ENCODE measurements at regions not wholly inside any gene's neighbourhood (a gene's known extent, or its start where the extent isn't known, plus 50 kb on each side); places are given as distances from the start of the nearest gene placed in this dataset.
"Not testable (repeated sequence)": the region's sequence is repeated elsewhere in the genome, so short reads cannot be mapped to it uniquely, and the experiment has no call there.

DNA sequence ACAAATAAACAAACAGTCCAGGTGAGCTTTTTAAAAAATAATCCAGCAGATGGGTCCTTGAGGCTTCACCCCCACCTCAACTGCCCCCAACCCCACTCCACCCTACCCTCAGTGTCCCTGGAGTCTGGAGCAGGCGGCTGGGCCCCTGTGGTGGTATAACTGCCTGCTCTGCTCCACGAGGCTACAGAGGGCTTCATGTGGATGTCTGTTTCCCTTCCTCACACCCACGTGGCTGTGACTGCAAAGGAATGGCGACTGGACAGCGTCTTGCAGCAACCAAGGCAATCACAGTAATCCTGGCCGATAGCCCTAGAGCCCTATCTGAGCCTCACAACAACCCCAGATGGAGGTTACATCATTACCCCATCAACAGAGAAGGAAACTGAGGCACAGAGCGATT lies 76.5 kb downstream of the SLC2A10 start:
- DNase-seq: no peak

DNA sequence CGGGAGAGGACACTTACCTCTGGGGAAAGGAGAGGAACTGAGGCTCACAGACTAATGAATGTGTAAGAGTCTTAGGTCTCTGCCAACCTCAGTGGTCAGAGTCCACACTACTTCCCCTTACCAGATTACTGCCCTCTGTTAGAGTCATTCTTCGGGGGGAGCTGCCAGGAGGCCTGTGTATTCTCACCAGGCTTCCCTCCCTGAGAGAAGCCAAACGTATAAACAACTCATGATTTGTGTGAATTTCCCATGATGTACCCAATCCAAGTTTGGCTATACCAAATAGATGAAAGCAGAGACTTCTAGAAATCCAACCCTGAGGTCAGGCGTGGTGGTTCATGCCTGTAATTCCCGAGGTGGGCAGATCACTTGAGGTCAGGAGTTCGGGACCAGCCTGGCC lies 77.1 kb downstream of the SLC2A10 start:
- no peak for DNase-seq

DNA sequence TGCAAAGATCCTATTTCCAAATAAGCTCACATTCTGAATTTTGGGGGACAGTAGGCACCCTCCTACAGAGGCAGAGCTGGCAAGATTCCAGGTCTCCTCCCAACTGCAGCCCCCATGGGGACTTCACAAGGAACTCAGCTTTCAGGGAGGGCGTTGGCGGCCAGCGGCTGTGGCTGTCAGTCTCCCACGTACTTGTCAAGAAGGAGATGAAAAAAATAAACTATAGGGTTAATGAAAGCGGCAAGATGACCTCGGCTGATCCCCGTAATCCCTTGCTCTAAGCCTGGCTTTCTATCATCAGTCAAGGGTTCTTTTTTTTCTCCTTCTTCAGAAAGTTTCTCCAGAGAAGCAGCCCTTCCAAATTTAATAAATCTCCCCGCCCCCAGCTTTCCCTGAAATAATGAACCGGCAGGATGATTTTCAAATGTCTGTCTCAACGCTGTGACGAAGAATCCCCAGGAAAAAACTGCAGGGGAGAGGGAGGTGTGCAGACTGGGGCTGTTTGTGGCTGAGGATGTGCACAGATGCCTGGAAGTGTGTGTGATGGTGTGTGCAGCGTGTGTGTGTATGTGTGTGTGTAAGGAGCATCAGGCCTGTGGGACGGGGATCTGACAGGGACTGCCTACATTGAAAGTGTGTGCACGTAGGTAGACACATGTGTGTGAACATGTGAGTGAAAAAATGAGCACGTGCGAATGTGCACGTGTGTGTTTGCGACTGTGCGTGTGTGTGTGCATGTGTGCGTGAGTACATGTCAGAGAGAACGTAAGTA lies 78.7 kb downstream of the SLC2A10 start:
- no peak for DNase-seq

DNA sequence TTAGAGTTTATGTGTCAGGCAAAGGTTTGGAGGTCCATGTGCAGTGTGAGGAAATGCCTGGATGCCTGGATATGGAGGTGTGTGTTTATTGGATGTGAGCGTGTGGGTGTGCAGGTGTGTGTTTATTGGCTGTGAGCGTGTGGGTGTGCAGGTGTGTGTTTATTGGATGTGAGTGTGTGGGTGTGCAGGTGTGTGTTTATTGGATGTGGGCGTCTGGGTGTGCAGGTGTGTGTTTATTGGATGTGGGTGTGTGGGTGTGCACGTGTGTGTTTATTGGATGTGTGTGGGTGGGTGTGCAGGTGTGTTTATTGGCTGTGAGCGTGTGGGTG lies 79.3 kb downstream of the SLC2A10 start:
- not testable (repeated sequence) for DNase-seq

DNA sequence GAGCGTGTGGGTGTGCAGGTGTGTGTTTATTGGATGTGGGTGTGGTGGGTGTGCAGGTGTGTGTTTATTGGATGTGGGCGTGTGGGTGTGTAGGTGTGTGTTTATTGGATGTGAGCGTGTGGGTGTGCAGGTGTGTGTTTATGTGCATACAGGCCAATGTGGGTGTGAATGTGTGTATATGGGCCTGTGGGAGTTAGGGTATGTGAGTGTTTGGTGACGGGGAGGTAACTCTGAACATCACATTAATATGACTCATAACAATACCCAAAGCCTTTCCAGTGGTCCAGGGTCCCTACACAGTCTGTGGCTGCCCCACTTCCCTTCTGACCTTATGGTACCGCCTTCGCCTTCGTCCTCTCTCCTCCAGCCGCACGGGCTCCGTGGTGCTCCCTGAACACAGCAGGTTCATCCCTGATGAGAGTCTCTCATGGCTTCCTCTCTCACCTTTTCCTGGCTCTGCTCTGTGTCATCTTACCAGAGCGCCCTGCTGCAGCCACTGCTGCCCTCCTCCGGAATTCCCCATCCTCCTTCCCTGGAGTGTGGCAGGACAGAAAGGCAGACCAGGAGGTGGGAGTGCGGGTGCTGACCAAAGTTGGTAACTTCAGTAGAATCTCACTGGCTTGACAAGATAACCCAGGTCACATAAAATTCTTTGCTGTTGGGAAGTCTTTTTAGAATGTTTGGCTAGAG lies 80.0 kb downstream of the SLC2A10 start:
- no peak for DNase-seq

DNA sequence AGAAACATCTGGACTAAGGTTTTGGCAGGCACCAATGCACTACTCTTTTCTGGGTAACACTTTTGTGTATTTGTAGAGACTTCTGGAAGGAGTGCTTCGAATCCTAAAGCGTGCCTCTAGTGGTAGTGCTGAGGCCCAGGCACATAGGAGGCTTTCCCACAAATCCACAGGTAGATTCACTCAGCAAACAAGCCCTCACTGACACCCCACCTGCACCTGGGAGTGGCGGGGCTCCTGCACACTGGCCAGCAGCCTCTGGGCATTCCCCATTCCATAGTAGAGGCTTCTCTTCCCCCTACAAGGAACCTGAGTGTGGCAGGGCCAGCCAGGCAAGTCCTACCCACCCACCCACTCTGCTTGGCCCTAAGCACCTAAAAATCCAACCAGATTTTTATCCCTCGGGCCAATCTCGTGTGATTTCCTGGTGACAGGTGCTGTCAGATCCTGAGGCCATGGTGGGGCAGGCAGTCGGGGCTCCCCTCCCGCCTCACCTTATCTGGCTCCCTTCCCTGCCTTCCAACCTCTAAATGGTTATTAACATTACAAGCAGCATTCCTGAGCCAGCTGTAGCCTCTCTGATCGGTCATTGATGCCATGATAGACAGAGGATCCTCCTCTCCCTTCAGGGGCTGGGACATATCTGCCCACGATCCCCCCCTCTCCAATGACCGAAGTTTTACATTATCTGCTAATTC lies 82.4 kb downstream of the SLC2A10 start:
- DNase-seq: no peak

DNA sequence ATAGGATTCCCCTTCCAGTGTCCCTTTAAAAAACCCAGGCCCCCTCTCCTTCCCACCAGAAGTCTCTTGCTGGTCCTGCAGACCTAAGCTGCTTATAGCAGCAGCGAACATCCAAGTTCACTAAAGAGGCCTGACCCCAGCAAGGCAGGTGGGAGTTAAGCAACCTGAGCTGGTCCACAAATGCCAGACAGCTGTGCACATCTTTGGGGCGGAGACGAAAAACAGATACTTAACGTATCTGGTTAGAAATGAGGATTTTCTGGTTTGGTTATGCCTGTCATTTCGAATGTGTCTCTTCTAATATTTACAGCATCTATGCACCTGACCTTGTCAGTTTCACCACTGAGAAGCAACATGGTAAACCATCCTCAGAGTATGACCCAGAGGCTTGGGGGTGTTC lies 87.8 kb downstream of the SLC2A10 start:
- no peak for DNase-seq

DNA sequence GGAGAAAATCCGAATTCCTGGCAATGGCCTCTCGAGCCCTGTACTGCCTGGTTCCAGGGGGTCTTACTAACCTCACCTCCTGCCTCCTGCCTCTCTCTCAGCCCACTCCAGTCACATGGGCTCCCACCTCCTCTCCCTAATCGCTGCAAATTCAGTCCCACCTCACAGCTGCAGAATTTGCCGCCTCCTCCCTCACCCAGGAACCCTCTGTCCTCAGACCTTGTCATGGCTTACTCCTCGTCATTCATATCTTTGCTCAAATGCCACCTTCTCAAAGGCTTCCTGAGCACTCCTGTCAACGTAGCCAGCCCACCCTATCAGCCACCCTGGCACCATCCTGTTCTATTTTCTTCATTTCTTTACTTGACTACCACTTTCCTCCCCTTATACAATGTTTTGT lies 89.0 kb downstream of the SLC2A10 start:
- no peak for DNase-seq

DNA sequence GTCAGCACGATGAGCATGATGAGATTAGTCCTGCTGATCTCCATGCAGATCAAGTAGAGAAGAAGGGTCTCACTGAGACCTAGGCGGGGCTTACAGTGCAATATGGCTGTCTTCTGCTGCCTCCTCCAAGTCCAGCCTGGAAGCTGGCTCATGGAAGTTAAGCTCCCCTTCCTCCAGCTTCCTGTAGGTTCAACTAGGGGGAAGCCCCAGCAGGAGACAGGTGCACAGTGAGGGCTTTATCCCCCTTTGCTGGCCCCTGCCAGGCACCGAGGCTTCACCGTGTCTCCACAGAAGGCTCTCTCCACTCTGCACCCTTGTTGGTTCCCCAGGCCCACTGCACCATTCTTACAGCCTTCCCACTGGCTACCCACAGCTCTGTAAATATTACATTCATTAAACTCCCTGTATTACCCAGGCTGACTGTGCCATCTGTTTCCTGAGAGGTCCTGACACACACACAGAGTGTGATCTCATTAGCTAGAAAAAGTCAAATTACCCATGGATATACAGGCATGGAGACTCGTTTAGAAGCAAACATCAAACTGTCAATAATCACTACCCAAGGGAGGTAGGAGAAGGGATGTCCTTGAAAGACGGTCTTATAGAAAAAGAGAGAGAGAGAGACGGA lies 90.4 kb downstream of the SLC2A10 start:
- no peak for DNase-seq

DNA sequence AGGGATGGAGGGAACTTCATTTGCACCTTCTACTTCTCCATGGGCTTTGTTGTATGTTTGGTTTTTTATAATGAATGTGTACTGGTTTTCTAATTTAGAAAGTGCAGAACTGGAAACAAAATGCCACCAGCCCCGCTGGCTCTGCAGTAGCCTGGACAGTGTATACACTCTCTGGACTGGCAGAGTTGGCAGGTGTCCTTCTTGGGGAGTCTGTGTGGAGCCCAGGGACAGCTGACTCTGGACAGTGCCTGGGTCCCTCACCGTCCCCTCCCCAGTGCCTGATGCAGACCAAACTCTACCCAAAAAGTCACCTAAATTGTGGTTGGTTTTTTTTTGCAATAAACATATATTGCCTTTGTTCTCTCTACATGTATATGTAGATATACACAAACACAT lies 91.0 kb downstream of the SLC2A10 start:
- no peak for DNase-seq

DNA sequence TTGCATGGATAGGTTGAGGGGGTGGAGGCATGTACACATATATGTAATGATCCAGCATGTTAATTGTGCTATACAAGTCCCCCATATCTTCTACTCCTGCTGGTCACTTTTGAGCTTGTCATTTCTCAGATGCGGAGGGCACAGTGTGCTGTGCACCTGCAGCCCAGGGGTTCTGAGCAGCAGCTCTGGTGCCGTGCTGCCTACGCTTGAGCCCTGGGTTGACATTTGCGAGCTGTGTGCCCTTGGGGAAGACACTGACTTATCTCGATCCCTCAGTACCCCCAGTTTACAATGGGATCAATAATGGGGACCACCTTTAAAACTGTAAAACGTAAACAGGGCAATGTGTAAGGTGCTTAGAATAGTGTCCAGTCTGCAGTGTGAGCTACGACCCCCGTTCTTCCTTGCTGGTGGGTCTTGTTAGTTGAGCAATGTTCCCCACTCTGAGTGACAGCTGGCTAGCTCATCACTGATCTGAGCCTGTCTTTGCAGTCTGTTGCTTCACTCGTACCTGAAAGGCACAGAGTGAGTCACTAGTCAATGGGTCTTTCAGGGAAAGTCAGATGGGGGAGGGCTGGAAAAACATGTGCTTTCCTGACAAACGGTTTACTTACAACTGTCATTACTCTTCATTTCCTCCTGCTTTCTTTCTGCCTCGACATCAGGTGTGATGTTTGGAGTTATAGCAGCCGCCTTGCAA lies 91.7 kb downstream of the SLC2A10 start:
- no peak for DNase-seq

DNA sequence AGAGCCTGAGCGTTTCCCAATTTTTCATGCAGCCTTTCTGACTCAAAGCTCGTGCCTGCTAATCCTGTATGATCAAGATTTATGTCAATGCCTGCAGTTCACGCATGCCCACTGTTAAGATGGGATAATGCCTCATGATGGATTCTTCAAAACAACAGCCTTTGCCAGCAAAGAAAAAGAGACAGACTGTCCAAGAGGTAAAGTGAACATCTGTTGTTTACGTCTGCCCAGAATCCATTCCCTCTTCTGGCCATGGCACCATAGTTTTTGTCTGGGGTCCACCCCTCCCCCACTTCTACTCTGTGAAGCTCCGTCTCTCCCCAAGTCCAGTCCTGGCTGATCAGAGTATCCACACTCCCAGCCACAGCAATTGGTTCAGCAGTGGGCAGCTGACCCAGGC lies 91.9 kb upstream of the EYA2 start:
- DNase-seq: no peak

DNA sequence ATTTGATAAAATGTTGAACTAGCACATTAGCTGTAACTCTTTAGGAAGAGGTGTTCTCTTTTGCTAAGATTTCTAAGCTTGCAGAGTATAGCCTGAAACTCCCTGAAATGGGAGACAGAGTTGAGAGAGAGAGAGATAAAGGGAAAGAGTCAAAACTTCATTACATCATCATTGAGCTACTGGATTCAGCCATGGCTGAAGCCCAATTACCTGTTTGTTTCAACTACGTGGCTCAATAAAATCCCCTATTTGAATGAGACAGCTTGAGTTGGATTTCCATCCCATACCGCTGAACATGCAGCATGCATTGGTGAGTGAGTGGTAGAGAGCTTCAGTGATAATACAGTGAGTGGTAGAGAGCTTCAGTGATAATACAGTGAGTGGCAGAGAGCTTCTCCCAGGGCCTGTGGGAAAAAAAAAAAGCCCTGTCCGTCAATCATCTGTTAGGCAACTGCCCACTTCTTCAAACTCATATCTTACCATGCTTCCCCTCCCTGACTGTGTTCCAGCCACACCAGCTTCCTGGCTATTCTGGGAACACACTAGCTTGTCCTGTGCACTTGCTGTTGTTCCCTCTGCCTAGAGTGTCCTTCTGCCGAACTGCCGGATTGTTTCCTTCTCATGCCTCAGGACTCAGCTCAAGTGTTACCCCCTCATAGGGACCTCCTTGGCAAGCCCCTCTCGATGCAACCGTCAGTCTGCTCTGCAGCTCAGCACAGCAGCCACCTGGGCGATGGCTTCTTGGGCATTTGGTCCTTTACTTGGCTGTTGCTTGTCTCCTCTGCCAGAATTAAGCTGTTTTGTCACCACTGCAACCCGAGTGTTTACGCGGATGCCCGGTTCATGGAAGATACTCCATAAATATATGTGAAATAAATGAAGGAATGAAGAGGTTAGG lies 91.3 kb upstream of the EYA2 start:
- DNase-seq: no peak

DNA sequence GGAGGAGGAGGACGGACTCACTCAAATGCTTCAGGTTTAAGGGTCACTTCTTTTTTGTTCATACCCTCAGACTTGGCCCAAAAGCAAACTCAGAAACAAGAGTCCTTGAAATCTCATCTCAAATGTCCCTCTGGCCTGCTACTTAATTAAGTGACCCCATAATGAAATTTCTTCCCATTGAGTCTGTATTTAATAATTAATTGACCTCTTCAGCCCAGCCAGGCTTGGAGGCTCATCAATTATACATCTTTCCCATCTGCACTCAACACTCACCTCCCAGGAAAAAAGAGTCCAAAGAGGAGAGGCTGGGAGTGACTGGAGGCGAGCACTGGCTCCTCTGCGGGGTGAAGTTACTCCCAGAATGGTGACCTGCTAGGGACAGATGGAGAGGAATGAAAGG lies 90.5 kb upstream of the EYA2 start:
- no peak for DNase-seq

DNA sequence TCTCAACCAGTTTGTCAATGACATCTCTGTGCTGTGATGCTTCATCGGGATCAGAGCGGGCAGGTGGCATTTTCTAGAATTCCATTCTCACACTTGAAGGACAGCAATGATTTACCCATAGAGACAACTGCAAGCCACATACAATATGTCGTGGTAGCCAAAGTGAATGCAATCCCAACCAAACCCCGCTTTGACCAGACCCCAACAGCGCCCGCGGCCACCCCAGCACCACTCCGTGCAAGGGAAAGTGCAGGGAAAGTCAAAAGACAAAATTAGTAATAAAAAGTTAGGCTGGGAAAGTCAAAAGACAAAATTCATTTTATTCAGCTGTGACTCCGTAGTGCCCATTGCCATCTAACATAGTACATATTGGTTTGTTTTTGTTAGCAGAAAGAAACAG lies 88.8 kb upstream of the EYA2 start:
- no peak for DNase-seq

DNA sequence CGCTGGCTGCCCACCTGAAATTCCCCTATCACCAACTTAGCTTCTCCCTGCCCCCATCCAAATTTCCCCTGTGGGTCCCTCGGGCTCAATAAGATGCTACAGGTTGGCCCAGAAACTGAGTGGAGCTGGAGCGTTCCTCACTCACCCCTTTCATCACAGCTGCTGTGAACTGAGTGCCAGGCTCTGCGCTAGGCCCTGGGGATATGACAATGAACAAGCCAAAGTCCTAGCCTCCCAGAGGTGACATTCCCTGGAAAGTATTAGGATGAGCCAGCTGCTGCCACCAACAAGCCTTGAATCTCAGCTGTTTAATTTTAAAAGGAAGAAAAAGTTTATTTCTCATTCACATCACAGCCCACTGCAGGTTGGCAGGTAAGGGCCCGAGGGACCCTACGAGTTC lies 86.6 kb upstream of the EYA2 start:
- DNase-seq: no peak

DNA sequence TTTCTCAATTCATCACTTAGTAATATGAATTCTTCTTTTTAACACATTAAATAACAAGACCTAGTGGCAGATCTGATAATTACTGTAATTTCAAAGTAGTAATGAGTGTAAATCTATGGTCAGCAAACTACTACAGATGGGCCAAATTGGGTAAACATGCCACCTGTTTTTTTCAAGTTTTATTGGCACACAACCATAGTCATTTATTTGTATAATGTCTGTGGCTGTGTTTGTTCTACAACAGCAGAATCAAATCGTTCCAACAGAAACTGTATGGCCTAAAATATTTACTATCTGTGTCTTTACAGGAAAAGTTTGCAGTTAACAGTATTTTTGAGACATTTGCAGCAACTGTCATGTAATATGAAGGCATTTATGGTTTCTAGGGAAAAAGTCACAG lies 86.1 kb upstream of the EYA2 start:
- DNase-seq: no peak

DNA sequence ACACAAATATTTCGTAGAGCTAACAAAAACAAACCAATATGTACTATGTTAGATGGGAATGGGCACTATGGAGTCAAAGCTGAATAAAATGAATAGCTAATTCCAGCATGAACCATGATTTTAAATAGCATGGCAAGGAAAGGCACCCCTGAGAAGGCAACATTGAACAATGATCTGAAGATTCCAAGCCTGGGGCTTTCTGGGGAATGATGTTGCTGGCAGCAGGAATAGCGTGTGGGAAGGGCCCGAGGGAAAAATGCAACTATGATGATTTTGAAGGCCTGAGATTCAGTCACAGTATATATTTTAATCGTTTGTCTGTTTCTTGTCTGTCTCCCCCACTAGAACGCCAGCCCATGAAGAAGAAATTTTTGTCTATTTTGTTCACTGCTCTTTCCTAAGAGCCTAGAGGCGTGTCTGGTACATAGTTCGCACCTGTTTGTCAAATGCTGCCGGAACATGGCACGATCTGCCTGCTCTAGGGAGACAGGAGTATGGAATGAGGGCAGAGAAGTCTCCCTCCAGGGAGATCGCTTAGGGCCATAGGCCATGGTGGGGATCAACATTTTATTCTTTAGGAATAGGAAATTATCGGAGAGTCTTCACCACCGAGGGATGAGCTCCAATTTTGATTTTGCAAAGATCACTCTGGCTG lies 84.8 kb upstream of the EYA2 start:
- no peak for DNase-seq

DNA sequence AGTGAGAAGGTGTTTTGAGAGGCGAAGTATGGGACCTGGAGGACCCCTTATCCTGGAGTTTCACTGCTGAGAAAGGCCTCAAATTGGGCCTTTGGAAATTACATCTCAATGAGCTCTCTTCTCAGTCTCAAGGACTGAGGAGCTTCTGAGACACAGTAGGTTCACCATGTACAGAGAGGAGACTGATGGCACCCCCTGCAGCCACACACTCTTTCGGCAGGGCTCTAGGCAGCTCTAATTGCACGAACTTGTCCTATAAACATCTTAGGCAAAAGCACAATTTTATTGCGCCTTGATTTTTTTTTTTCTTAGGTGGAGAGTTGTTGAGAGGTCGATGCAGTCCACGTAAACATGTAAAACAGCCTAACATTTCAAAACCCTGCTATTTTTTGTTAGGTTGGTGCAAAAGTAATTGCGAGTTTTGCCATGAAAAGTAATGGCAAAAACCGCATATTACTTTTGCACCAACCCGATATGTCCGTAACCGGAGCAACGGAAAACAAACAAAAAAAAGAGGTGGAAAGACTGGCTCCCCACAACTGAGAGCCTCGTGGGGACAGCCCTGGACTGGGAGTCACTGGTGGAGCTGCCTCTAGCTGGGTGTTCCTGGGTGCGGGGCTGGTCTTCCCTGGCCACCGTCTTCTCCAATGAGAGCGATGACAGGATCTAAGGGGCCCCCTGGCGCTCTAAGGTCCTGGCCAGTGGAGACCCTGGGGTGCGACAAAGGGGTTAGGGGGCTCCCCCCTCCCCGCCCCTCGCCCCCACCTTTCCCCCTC lies 84.0 kb upstream of the EYA2 start:
- DNase-seq: no peak

DNA sequence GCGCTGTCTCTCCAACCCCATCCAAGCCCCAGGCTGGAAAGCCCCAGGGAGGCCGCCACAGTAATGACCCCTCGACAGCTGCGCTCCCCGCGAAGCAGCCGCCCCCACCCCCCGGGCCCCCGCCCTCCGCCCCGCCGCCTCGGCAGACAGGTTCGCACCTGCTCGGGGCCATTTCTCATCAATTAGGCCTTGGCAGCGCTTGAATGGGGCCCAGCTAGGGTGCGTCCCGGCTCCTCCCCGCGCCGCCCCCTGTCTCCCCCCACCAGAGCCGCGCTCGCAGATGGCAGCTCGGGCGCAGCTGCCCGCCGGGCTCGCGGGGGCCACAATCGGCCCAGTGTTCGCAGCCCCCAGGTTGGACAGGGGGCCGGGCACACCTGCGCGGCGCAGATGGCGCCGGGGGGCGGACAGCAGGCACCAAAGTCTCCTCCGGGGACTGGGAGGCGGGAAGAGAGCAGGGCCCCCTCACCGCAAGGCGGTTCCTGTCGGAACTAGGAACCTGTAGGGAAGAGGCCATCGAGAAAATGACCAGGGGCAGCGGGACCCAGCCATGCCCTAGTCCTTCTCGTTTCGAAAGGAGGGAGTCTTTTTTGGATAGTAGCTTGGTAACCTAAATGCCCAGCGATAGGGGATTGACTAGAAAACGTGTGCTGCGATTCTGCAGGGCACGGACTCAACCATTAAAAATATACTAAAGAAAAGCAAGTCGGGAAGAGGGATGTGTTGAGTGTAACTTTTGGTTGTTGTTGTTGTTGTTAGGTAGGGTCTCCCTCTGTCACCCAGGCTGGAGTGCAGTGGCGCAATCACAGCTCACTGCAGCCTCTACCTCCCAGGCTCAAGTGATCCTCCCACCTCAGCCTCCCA lies 83.2 kb upstream of the EYA2 start:
- no peak for DNase-seq
